Colonic mucosa (tissue), 4 donors: ENCODE measurements at regions not wholly inside any gene's neighbourhood (a gene's known extent, or its start where the extent isn't known, plus 50 kb on each side); places are given as distances from the start of the nearest gene placed in this dataset.

Source experiments
- DNase-seq: peaks from one replicate; pipeline ENCODE4 v3.0.0-alpha.2; 2020
- H3K27ac ChIP-seq: fragments of 200-600 bp; one replicate; pipeline ENCODE4 v1.8.0; 2021
- H3K27me3 ChIP-seq: fragments of 200-600 bp; one replicate; pipeline ENCODE4 v1.8.0; 2021
- H3K36me3 ChIP-seq: fragments of 200-600 bp; one replicate; pipeline ENCODE4 v1.8.0; 2021
- H3K4me1 ChIP-seq: fragments of 200-600 bp; one replicate; pipeline ENCODE4 v1.8.0; 2021; ENCODE audit warnings: mild to moderate bottlenecking
- H3K4me3 ChIP-seq: fragments of 200-600 bp; one replicate; pipeline ENCODE4 v1.8.0; 2021
- H3K9ac ChIP-seq, 2 donors: one replicate each; pipeline ENCODE4 v1.7.0; 2013; ENCODE audit warnings: control low read depth in 2 of 2, low read depth in 2 of 2, low read length in 2 of 2
- H3K9me3 ChIP-seq: fragments of 200-600 bp; one replicate; pipeline ENCODE4 v1.8.0; 2021
- intact Hi-C: fragments of 100-400 bp; cut with DNase I; formaldehyde crosslinking; loops from one replicate; pipeline ENCODE4 v1.14.1; 2022
- TF ChIP-seq, protein P1 (sequence below): fragments of 200-600 bp; IDR thresholded peaks from one replicate; pipeline ENCODE4 v1.8.0; 2022; ENCODE audit warnings: antibody characterized with exemption, mild to moderate bottlenecking
- donor health status: healthy.
- donor health status: DM: no; HTN: no; CAD: no.
- donor health status: DM: no; HTN: no; CAD: no.

GRCh38 chr15:24858737-24859601 lies 95.8 kb upstream of the SNRPN start:
- DNase-seq, result no peak
- H3K27ac ChIP-seq, result no peak overlapping the region
- H3K4me3 ChIP-seq, result no peak overlapping the region

GRCh38 chr15:24861014-24861690 lies 93.6 kb upstream of the SNRPN start:
- TF ChIP-seq, protein P1, sequence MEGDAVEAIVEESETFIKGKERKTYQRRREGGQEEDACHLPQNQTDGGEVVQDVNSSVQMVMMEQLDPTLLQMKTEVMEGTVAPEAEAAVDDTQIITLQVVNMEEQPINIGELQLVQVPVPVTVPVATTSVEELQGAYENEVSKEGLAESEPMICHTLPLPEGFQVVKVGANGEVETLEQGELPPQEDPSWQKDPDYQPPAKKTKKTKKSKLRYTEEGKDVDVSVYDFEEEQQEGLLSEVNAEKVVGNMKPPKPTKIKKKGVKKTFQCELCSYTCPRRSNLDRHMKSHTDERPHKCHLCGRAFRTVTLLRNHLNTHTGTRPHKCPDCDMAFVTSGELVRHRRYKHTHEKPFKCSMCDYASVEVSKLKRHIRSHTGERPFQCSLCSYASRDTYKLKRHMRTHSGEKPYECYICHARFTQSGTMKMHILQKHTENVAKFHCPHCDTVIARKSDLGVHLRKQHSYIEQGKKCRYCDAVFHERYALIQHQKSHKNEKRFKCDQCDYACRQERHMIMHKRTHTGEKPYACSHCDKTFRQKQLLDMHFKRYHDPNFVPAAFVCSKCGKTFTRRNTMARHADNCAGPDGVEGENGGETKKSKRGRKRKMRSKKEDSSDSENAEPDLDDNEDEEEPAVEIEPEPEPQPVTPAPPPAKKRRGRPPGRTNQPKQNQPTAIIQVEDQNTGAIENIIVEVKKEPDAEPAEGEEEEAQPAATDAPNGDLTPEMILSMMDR, result no peak
- Histone ChIP-seq H3K27ac (no peak overlapping the region), H3K36me3 (no peaks in the 10 kb centered on the region), H3K27me3 (no peaks in the 10 kb centered on the region), H3K4me3 (no peak overlapping the region), H3K9ac (no peak overlapping the region), H3K9me3 (no peaks in the 10 kb centered on the region), H3K4me1 (no peaks in the 10 kb centered on the region)
- no peak for DNase-seq
- intact Hi-C loops, result no loop called here

More at GRCh38 chr15:24858737-24859601, 95.8 kb upstream of the SNRPN start:
- Histone ChIP-seq H3K4me1 (no peaks in the 10 kb centered on the region), H3K27me3 (no peaks in the 10 kb centered on the region), H3K36me3 (no peaks in the 10 kb centered on the region), H3K9ac (no peak overlapping the region), H3K9me3 (no peaks in the 10 kb centered on the region)
- TF ChIP-seq, protein P1, result no peak
- intact Hi-C loops, result no loop called here

- no peak overlapping the region for H3K27ac ChIP-seq
- no peak for DNase-seq
- no peaks in the 10 kb centered on the region for H3K9me3 ChIP-seq
- no peaks in the 10 kb centered on the region for H3K27me3 ChIP-seq
- H3K9ac ChIP-seq, result no peak overlapping the region
- H3K4me1 ChIP-seq, result no peaks in the 10 kb centered on the region
- no peak overlapping the region for H3K4me3 ChIP-seq
- intact Hi-C loops, result no loop called here
- H3K36me3 ChIP-seq, result no peaks in the 10 kb centered on the region
- TF ChIP-seq, protein P1, result no peak
Observed at GRCh38 chr15:24862726-24863521, 91.9 kb upstream of the SNRPN start.

- Histone ChIP-seq H3K9ac (no peak overlapping the region), H3K27ac (no peak overlapping the region), H3K27me3 (no peaks in the 10 kb centered on the region), H3K9me3 (no peaks in the 10 kb centered on the region), H3K4me3 (no peak overlapping the region), H3K4me1 (no peaks in the 10 kb centered on the region), H3K36me3 (no peaks in the 10 kb centered on the region)
- intact Hi-C loops, result no loop called here
- DNase-seq, result no peak
- TF ChIP-seq, protein P1, result no peak
Observed at GRCh38 chr15:24865303-24865702, 89.5 kb upstream of the SNRPN start.

GRCh38 chr15:24877174-24877573 lies 77.6 kb upstream of the SNRPN start:
- DNase-seq, result no peak

More at GRCh38 chr15:24877174-24877573, 77.6 kb upstream of the SNRPN start:
- intact Hi-C loops, result no loop called here
- H3K4me3 ChIP-seq, result no peak overlapping the region
- TF ChIP-seq, protein P1, result no peak
- no peak overlapping the region for H3K9ac ChIP-seq
- H3K36me3 ChIP-seq, result no peaks in the 10 kb centered on the region
- H3K27me3 ChIP-seq, result no peaks in the 10 kb centered on the region
- no peaks in the 10 kb centered on the region for H3K4me1 ChIP-seq
- no peaks in the 10 kb centered on the region for H3K9me3 ChIP-seq
- H3K27ac ChIP-seq, result no peak overlapping the region
